ENCODE measurements at regions not wholly inside any gene's neighbourhood (a gene's known extent, or its start where the extent isn't known, plus 50 kb on each side); places are given as distances from the start of the nearest gene placed in this dataset.
"Not testable (repeated sequence)": the region's sequence is repeated elsewhere in the genome, so short reads cannot be mapped to it uniquely, and the experiment has no call there.

- no peak for DNase-seq
- Histone ChIP-seq H3K36me3 (replicated peaks) (no peaks in the 10 kb centered on the region), H3K27me3 (replicated peaks) (no peaks in the 10 kb centered on the region), H3K4me3 (ENCODE audit: low read depth, low read length) (no peak overlapping the region), H3K27ac (no peak overlapping the region)
- in situ Hi-C loops (cut with HindIII; ENCODE audit: low pct_ligation_motif_present, low sequenced_read_pairs), result no loop called here
- TF ChIP-seq, protein P1, sequence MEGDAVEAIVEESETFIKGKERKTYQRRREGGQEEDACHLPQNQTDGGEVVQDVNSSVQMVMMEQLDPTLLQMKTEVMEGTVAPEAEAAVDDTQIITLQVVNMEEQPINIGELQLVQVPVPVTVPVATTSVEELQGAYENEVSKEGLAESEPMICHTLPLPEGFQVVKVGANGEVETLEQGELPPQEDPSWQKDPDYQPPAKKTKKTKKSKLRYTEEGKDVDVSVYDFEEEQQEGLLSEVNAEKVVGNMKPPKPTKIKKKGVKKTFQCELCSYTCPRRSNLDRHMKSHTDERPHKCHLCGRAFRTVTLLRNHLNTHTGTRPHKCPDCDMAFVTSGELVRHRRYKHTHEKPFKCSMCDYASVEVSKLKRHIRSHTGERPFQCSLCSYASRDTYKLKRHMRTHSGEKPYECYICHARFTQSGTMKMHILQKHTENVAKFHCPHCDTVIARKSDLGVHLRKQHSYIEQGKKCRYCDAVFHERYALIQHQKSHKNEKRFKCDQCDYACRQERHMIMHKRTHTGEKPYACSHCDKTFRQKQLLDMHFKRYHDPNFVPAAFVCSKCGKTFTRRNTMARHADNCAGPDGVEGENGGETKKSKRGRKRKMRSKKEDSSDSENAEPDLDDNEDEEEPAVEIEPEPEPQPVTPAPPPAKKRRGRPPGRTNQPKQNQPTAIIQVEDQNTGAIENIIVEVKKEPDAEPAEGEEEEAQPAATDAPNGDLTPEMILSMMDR (IDR thresholded peaks at IDR 0.05; ENCODE audit: low read depth, low read length, missing control alignments), result no peak
Measured at GRCh38 chr6:91075244-91075976, 488.5 kb upstream of the MAP3K7 start.

DNA sequence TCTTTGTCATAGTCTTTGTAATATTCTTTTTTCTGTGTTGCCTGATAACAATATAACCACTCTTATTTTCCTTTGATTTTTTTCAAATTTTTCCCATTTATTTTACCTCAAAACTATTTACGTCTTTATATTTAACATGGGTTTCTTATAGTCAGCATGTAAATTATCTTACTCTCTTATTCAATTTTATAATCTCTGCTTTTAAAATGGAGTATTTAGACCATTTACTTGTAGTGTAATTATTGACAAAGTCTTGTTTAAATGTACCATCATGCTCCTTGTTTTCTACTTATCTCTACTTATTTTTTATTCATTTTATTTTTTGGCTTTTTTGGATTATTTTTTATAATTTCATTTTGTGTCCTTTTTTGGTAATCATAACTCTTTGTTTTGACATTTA, 476.5 kb upstream of the MAP3K7 start:
- in situ Hi-C loops (cut with HindIII; ENCODE audit: low pct_ligation_motif_present, low sequenced_read_pairs), result no loop called here
- Histone ChIP-seq H3K36me3 (replicated peaks) (no peaks in the 10 kb centered on the region), H3K4me3 (ENCODE audit: low read depth, low read length) (no peak overlapping the region), H3K27me3 (replicated peaks) (no peaks in the 10 kb centered on the region), H3K27ac (no peak overlapping the region)
- DNase-seq, result no peak
- TF ChIP-seq, protein P1 (IDR thresholded peaks at IDR 0.05; ENCODE audit: low read depth, low read length, missing control alignments), result no peak

DNA sequence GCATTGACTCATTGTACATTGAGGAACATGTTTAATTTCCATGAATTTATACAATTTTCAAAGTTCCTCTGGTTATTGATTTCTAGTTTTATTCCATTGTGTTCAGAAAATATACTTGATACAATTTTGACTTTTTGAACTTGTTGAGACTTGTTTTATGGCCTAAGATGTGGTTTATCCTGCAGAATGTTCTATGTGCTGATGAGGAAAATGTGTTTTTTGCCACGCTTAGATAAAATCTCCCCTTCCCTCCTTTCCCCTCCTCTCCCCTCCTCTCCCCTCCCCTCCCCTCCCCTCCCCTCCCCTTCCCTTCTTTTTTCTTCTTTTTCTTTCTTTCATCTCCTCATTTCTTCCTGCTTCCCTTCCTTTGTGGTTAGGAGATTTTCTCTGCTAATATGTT, 470.8 kb upstream of the MAP3K7 start:
- Histone ChIP-seq H3K36me3 (replicated peaks) (no peaks in the 10 kb centered on the region), H3K27me3 (replicated peaks) (no peaks in the 10 kb centered on the region), H3K27ac (no peak overlapping the region), H3K4me3 (ENCODE audit: low read depth, low read length) (no peak overlapping the region)
- in situ Hi-C loops (cut with HindIII; ENCODE audit: low pct_ligation_motif_present, low sequenced_read_pairs), result no loop called here
- DNase-seq, result no peak
- TF ChIP-seq, protein P1 (IDR thresholded peaks at IDR 0.05; ENCODE audit: low read depth, low read length, missing control alignments), result no peak

- H3K4me3 ChIP-seq (ENCODE audit: low read depth, low read length), result no peak overlapping the region
- DNase-seq, result no peak
- no peaks in the 10 kb centered on the region for H3K36me3 ChIP-seq (replicated peaks)
- TF ChIP-seq, protein P1 (IDR thresholded peaks at IDR 0.05; ENCODE audit: low read depth, low read length, missing control alignments), result no peak
- no peaks in the 10 kb centered on the region for H3K27me3 ChIP-seq (replicated peaks)
- H3K27ac ChIP-seq, result no peak overlapping the region
- in situ Hi-C loops (cut with HindIII; ENCODE audit: low pct_ligation_motif_present, low sequenced_read_pairs), result no loop called here
Measured at GRCh38 chr6:91055959-91056358, 469.1 kb upstream of the MAP3K7 start.

DNA sequence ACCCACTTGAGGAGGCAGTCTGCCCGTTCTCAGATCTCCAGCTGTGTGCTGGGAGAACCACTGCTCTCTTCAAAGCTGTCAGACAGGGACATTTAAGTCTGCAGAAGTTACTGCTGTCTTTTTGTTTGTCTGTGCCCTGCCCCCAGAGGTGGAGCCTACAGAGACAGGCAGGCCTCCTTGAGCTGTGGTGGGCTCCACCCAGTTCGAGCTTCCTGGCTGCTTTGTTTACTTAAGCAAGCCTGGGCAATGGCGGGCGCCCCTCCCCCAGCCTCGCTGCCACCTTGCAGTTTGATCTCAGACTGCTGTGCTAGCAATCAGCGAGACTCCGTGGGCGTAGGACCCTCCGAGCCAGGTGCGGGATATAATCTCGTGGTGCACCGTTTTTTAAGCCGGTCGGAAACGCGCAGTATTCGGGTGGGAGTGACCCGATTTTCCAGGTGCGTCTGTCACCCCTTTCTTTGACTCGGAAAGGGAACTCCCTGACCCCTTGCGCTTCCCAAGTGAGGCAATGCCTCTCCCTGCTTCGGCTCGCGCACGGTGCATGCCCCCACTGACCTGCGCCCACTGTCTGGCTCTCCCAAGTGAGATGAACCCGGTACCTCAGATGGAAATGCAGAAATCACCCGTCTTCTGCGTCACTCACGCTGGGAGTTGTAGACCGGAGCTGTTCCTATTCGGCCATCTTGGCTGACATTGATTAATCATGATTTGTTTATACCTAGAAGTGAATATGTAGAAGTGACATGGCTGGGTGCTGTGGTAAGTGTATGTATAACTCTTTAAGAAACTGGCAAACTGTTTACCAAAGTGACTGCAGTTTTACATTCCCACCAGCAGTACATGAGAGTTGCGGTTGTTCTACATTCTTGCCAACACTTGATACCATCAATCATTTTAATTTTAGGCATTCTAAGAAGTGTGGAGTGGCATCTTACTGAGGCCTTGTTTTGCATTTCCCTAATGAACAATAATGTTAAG, 465.9 kb upstream of the MAP3K7 start:
- H3K36me3 ChIP-seq (replicated peaks); H3K27me3 ChIP-seq (replicated peaks); DNase-seq; in situ Hi-C loops (cut with HindIII; ENCODE audit: low pct_ligation_motif_present, low sequenced_read_pairs); H3K27ac ChIP-seq; H3K4me3 ChIP-seq (ENCODE audit: low read depth, low read length): not testable (repeated sequence)

DNA sequence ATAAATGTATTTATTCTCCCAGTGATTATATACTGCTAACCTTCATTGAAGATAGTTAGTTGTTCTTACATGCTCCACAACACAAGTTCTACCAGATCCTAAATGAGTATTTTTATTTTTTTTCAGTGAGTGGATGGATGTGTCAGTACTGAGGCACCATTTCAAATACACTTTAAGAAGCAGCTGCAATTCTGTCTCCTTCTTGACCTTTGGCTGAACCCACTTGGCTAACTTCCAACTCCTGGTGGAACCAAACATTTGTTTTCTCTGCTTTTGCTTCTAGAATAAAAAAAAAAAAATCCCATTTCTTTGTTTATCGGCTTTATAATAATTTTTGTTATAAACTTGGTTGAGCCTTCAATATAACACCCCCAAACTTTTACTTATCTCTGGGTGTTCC, 458.3 kb upstream of the MAP3K7 start:
- in situ Hi-C loops (cut with HindIII; ENCODE audit: low pct_ligation_motif_present, low sequenced_read_pairs), result no loop called here
- Histone ChIP-seq H3K36me3 (replicated peaks) (no peaks in the 10 kb centered on the region), H3K4me3 (ENCODE audit: low read depth, low read length) (no peak overlapping the region), H3K27me3 (replicated peaks) (no peaks in the 10 kb centered on the region), H3K27ac (no peak overlapping the region)
- TF ChIP-seq, protein P1 (IDR thresholded peaks at IDR 0.05; ENCODE audit: low read depth, low read length, missing control alignments), result no peak
- DNase-seq, result no peak

All from brain microvascular endothelial cell (primary cell).